Keratinocyte (primary cell): ENCODE measurements at regions not wholly inside any gene's neighbourhood (a gene's known extent, or its start where the extent isn't known, plus 50 kb on each side); places are given as distances from the start of the nearest gene placed in this dataset.

Experiments
- DNase-seq: peaks from one replicate; pipeline ENCODE4 v3.0.0-alpha.2; 2011; ENCODE audit warnings: low read depth, missing footprints, low spot score
- FAIRE-seq: peaks from 2 replicates; lab custom pipeline; 2011; peaks lifted over from hg19 to GRCh38; lab: Jason Lieb, UNC
- H2AFZ ChIP-seq: 2 replicates; pipeline ENCODE4 v1.6.0; 2012; ENCODE audit warnings: low read length, control low read depth, inconsistent platforms; ENCODE audit not compliant: control insufficient read depth
- H3K27ac ChIP-seq: 2 replicates; pipeline ENCODE4 v1.5.1; 2011; ENCODE audit warnings: low read length; ENCODE audit not compliant: control insufficient read depth, insufficient read depth
- H3K27me3 ChIP-seq: 3 replicates; pipeline ENCODE4 v1.6.0; 2011; ENCODE audit warnings: low read length; ENCODE audit not compliant: control insufficient read depth, insufficient read depth; ENCODE audit errors: extremely low read depth
- H3K36me3 ChIP-seq, 2 experiments: 2 replicates in 1 of 2; 3 replicates in 1 of 2; pipeline ENCODE4 v1.5.1; 2011; ENCODE audit warnings: low read length in 2 of 2, mild to moderate bottlenecking in 1 of 2; ENCODE audit not compliant: control insufficient read depth in 2 of 2, insufficient read depth in 2 of 2; ENCODE audit errors: extremely low read depth in 1 of 2
- H3K4me1 ChIP-seq: 3 replicates; pipeline ENCODE4 v1.5.1; 2011; ENCODE audit warnings: low read length; ENCODE audit not compliant: control insufficient read depth, insufficient read depth; ENCODE audit errors: extremely low read depth
- H3K4me2 ChIP-seq: 3 replicates; pipeline ENCODE4 v1.6.0; 2011; ENCODE audit warnings: low read depth, low read length; ENCODE audit not compliant: control insufficient read depth, insufficient read depth; ENCODE audit errors: extremely low read depth
- H3K4me3 ChIP-seq, 3 experiments: fragments of 200-600 bp in 1 of 3; sonication (generic) in 1 of 3; 2 replicates in 2 of 3; 3 replicates in 1 of 3; pipeline ENCODE4 v1.5.1; 2011 to 2016; ENCODE audit warnings: low read length in 3 of 3, mild to moderate bottlenecking in 3 of 3, control low read depth in 2 of 3, inconsistent platforms in 1 of 3, low read depth in 1 of 3, mixed read lengths in 1 of 3, mixed run types in 1 of 3, moderate library complexity in 1 of 3; ENCODE audit not compliant: control insufficient read depth in 2 of 3, insufficient read depth in 2 of 3; ENCODE audit errors: extremely low read depth in 1 of 3
- H3K79me2 ChIP-seq: 2 replicates; pipeline ENCODE4 v1.6.0; 2012; ENCODE audit warnings: low read length; ENCODE audit not compliant: control insufficient read depth, insufficient read depth
- H3K9ac ChIP-seq: 3 replicates; pipeline ENCODE4 v1.6.0; 2011; ENCODE audit warnings: low read length; ENCODE audit not compliant: control insufficient read depth, insufficient read depth; ENCODE audit errors: extremely low read depth
- H3K9me1 ChIP-seq: 3 replicates; pipeline ENCODE4 v1.6.0; 2011; ENCODE audit warnings: low read length; ENCODE audit not compliant: control insufficient read depth, insufficient read depth; ENCODE audit errors: extremely low read depth
- H3K9me3 ChIP-seq: 2 replicates; pipeline ENCODE4 v1.5.1; 2012; ENCODE audit warnings: low read depth, low read length; ENCODE audit not compliant: control insufficient read depth
- H4K20me1 ChIP-seq: 3 replicates; pipeline ENCODE4 v1.6.0; 2011; ENCODE audit warnings: low read length; ENCODE audit not compliant: control insufficient read depth, insufficient read depth; ENCODE audit errors: extremely low read depth
- CTCF ChIP-seq, 3 experiments: IDR thresholded peaks in 1 of 3; conservative IDR thresholded peaks in 1 of 3; optimal IDR thresholded peaks in 1 of 3; 2 replicates in 2 of 3; 3 replicates in 1 of 3; pipeline versions ENCODE3 to v1.5.1; 2011; ENCODE audit warnings: low read length in 3 of 3, mild to moderate bottlenecking in 3 of 3, moderate library complexity in 2 of 3, control low read depth in 1 of 3, inconsistent platforms in 1 of 3; ENCODE audit not compliant: insufficient read depth in 2 of 3; ENCODE audit errors: extremely low read depth in 1 of 3
- EZH2 ChIP-seq: IDR thresholded peaks from one replicate; pipeline ENCODE4 v1.6.1; 2012; ENCODE audit warnings: inconsistent platforms, mild to moderate bottlenecking, low read length, moderate library complexity
- dilution Hi-C: fragments of 300-500 bp; cut with MboI; formaldehyde crosslinking; loops from one replicate; pipeline ENCODE4 v1.7.0; 2020; ENCODE audit warnings: low sequenced_read_pairs; ENCODE audit not compliant: extremely low pct_ligation_motif_present

GRCh38 chr15:87374339-87374738 lies 882.2 kb downstream of the NTRK3 start:
- TF ChIP-seq EZH2 (no peak), CTCF (optimal IDR thresholded peaks at IDR 0.05 in 1 of 3, IDR thresholded peaks at IDR 0.05 in 1 of 3, conservative IDR thresholded peaks at IDR 0.05 in 1 of 3; ENCODE audit: extremely low read depth in 1 of 3, insufficient read depth in 2 of 3, low read length in 3 of 3) (no peak)
- FAIRE-seq = peak; percentile 13
- Histone ChIP-seq H3K27ac (no peak overlapping the region), H3K36me3 (no peaks in the 10 kb centered on the region), H3K9me1 (no peaks in the 10 kb centered on the region), H3K9me3 (no peaks in the 10 kb centered on the region), H3K4me1 (peaks cover 6% of the 10 kb centered on the region), H3K4me3 (no peak overlapping the region), H3K79me2 (no peaks in the 10 kb centered on the region), H3K9ac (no peak overlapping the region), H2AFZ (no peak overlapping the region), H3K27me3 (no peaks in the 10 kb centered on the region), H4K20me1 (no peaks in the 10 kb centered on the region), H3K4me2 (no peak overlapping the region)
- dilution Hi-C loops = no loop called here
- DNase-seq = no peak

- H3K4me2 ChIP-seq = peak overlapping the region; percentile 56
- no peaks in the 10 kb centered on the region for H3K79me2 ChIP-seq
- H3K4me3 ChIP-seq = peak overlapping the region in 1 of 3 experiments; percentile 10
- dilution Hi-C loops = no loop called here
- H3K27me3 ChIP-seq = no peaks in the 10 kb centered on the region
- DNase-seq = peak; percentile 66
- H4K20me1 ChIP-seq = no peaks in the 10 kb centered on the region
- H3K9me3 ChIP-seq = no peaks in the 10 kb centered on the region
- TF ChIP-seq EZH2 (no peak), CTCF (optimal IDR thresholded peaks at IDR 0.05 in 1 of 3, IDR thresholded peaks at IDR 0.05 in 1 of 3, conservative IDR thresholded peaks at IDR 0.05 in 1 of 3; ENCODE audit: extremely low read depth in 1 of 3, insufficient read depth in 2 of 3, low read length in 3 of 3) (no peak)
- peaks cover 34% of the 10 kb centered on the region for H3K4me1 ChIP-seq
- H3K9me1 ChIP-seq = no peaks in the 10 kb centered on the region
- no peak overlapping the region for H2AFZ ChIP-seq
- H3K9ac ChIP-seq = peak overlapping the region; percentile 47
- FAIRE-seq = peak; percentile 74
- H3K27ac ChIP-seq = peak overlapping the region; percentile 76
- H3K36me3 ChIP-seq = no peaks in the 10 kb centered on the region
Measured at GRCh38 chr15:87369269-87369668, 887.3 kb downstream of the NTRK3 start.
